Astrocyte of the cerebellum (primary cell): ENCODE measurements at regions not wholly inside any gene's neighbourhood (a gene's known extent, or its start where the extent isn't known, plus 50 kb on each side); places are given as distances from the start of the nearest gene placed in this dataset.

Source experiments
- DNase-seq: peaks from one replicate; pipeline ENCODE4 v3.0.0-alpha.2; 2011; ENCODE audit warnings: low read depth
- H3K4me3 ChIP-seq: 2 replicates; pipeline ENCODE4 v1.5.1; 2011; ENCODE audit warnings: mild to moderate bottlenecking, low read depth, low read length, moderate library complexity
- CTCF ChIP-seq: IDR thresholded peaks from 2 replicates; pipeline ENCODE4 v1.5.1; 2012; ENCODE audit warnings: low read length, low read depth, moderate library complexity, mild to moderate bottlenecking; ENCODE audit errors: missing control alignments
- in situ Hi-C: cut with HindIII; loops from 2 replicates; pipeline ENCODE4 v1.10.0; 2017; ENCODE audit warnings: low sequenced_read_pairs

GRCh38 chr7:41599760-41600159 is 103.1 kb downstream of the INHBA start:
- no peak for TF ChIP-seq CTCF
- H3K4me3 ChIP-seq = no peak overlapping the region
- in situ Hi-C loops = no loop called here
- DNase-seq = no peak

GRCh38 chr7:41592794-41593193 is 110.1 kb downstream of the INHBA start:
- in situ Hi-C loops = no loop called here

GRCh38 chr7:41592236-41592635 is 110.7 kb downstream of the INHBA start:
- no peak overlapping the region for H3K4me3 ChIP-seq
- no peak for DNase-seq
- in situ Hi-C loops = no loop called here
- TF ChIP-seq CTCF = no peak

More at GRCh38 chr7:41592794-41593193, 110.1 kb downstream of the INHBA start:
- TF ChIP-seq CTCF = no peak
- no peak for DNase-seq
- H3K4me3 ChIP-seq = no peak overlapping the region

- no peak for TF ChIP-seq CTCF
- H3K4me3 ChIP-seq = no peak overlapping the region
- no peak for DNase-seq
- in situ Hi-C loops = no loop called here
These were observed 111.9 kb downstream of the INHBA start for GRCh38 chr7:41590986-41591385.

GRCh38 chr7:41588341-41588740 is 114.5 kb downstream of the INHBA start:
- no peak for DNase-seq
- in situ Hi-C loops = no loop called here
- no peak overlapping the region for H3K4me3 ChIP-seq
- no peak for TF ChIP-seq CTCF

GRCh38 chr7:41586931-41587640 is 115.8 kb downstream of the INHBA start:
- no peak for DNase-seq
- no peak overlapping the region for H3K4me3 ChIP-seq
- in situ Hi-C loops = no loop called here
- no peak for TF ChIP-seq CTCF

GRCh38 chr7:41584746-41585145 is 118.1 kb downstream of the INHBA start:
- no peak for TF ChIP-seq CTCF
- no peak for DNase-seq
- H3K4me3 ChIP-seq = no peak overlapping the region
- in situ Hi-C loops = no loop called here
